IMR-90 (cell line): ENCODE measurements at regions not wholly inside any gene's neighbourhood (a gene's known extent, or its start where the extent isn't known, plus 50 kb on each side); places are given as distances from the start of the nearest gene placed in this dataset.

Source experiments
- ATAC-seq: fragments of 200-7000 bp; cut with Tn5 transposase; 2 replicates; pipeline ENCODE4 v1.9.1; 2020; ENCODE audit warnings: low read depth, mild to moderate bottlenecking, moderate library complexity
- BruUV-seq: library from RNA; stranded (reverse); fragments of 400-500 nt; replicated peaks from 2 replicates; lab custom pipeline; 2021; lab: Mats Ljungman, UMichigan
- CTCF ChIA-PET: fragments of 300-600 bp; formaldehyde crosslinking; extraction: SDS; loops from one replicate; lab custom pipeline; 2021; ENCODE audit warnings: antibody characterized with exemption; lab: Yijun Ruan, JAX
- POLR2A ChIA-PET: fragments of 300-600 bp; sonication (Branson Sonifier 250); formaldehyde crosslinking; loops from one replicate; lab custom pipeline; 2022; ENCODE audit warnings: antibody characterized with exemption; ENCODE audit not compliant: unreplicated experiment; lab: Charles Lee
- DNase-seq: peaks from one replicate; pipeline ENCODE4 v3.0.0; 2013
- H2AFZ ChIP-seq: replicated peaks from 2 replicates; pipeline ENCODE3; 2013; ENCODE audit warnings: low read length, mild to moderate bottlenecking; ENCODE audit not compliant: poor library complexity
- H2AK5ac ChIP-seq: 2 replicates; pipeline ENCODE4 v1.6.1; 2013; ENCODE audit warnings: low read depth, low read length, inconsistent platforms
- H2AK9ac ChIP-seq: replicated peaks from 2 replicates; pipeline ENCODE3; 2013; ENCODE audit warnings: mild to moderate bottlenecking, low read depth, low read length, moderate library complexity; ENCODE audit not compliant: poor library complexity
- H2BK120ac ChIP-seq: 2 replicates; pipeline ENCODE4 v1.6.1; 2013; ENCODE audit warnings: low read depth, low read length, inconsistent platforms
- H2BK15ac ChIP-seq: 3 replicates; pipeline ENCODE4 v1.6.1; 2013; ENCODE audit warnings: low read depth, low read length, inconsistent platforms
- H2BK20ac ChIP-seq: 2 replicates; pipeline ENCODE4 v1.6.1; 2013; ENCODE audit warnings: low read depth, mild to moderate bottlenecking, inconsistent platforms, low read length, moderate library complexity
- H2BK5ac ChIP-seq: 2 replicates; pipeline ENCODE4 v1.6.1; 2013; ENCODE audit warnings: mild to moderate bottlenecking, low read depth, low read length, inconsistent platforms; ENCODE audit not compliant: poor library complexity, severe bottlenecking
- H3K14ac ChIP-seq: replicated peaks from 2 replicates; pipeline ENCODE4 v1.6.1; 2013; ENCODE audit warnings: low read depth, low read length, inconsistent platforms
- H3K18ac ChIP-seq: 2 replicates; pipeline ENCODE4 v1.6.1; 2013; ENCODE audit warnings: low read depth, low read length, control low read depth
- H3K23ac ChIP-seq: 2 replicates; pipeline ENCODE4 v1.6.1; 2013; ENCODE audit warnings: low read depth, low read length, inconsistent platforms
- H3K27ac ChIP-seq: 2 replicates; pipeline ENCODE4 v1.5.1; 2013; ENCODE audit warnings: mild to moderate bottlenecking, control low read depth, low read length; ENCODE audit not compliant: insufficient read depth
- H3K27me3 ChIP-seq: 2 replicates; pipeline ENCODE4 v1.6.1; 2013; ENCODE audit warnings: low read length; ENCODE audit not compliant: control insufficient read depth, insufficient read depth
- H3K36me3 ChIP-seq: 2 replicates; pipeline ENCODE4 v1.6.1; 2013; ENCODE audit warnings: low read length, mixed read lengths; ENCODE audit not compliant: control insufficient read depth, insufficient read depth
- H3K4ac ChIP-seq: 2 replicates; pipeline ENCODE4 v1.6.1; 2013; ENCODE audit warnings: low read depth, low read length, inconsistent platforms
- H3K4me1 ChIP-seq: 2 replicates; pipeline ENCODE4 v1.6.1; 2013; ENCODE audit warnings: low read length, mixed read lengths; ENCODE audit not compliant: control insufficient read depth, insufficient read depth
- H3K4me2 ChIP-seq: 2 replicates; pipeline ENCODE4 v1.6.1; 2013; ENCODE audit warnings: low read depth, mild to moderate bottlenecking, control low read depth, low read length, moderate library complexity
- H3K4me3 ChIP-seq: 2 replicates; pipeline ENCODE4 v1.5.1; 2013; ENCODE audit warnings: low read depth, mild to moderate bottlenecking, control low read depth, low read length, moderate library complexity; ENCODE audit not compliant: insufficient read depth
- H3K56ac ChIP-seq: 2 replicates; pipeline ENCODE4 v1.6.1; 2013; ENCODE audit warnings: low read length, inconsistent platforms; ENCODE audit not compliant: insufficient read depth; ENCODE audit errors: extremely low read depth
- H3K79me1 ChIP-seq, 2 experiments: 2 replicates each; pipeline ENCODE4 v1.6.1; 2013; ENCODE audit warnings: low read length in 2 of 2, inconsistent platforms in 1 of 2, low read depth in 1 of 2
- H3K9ac ChIP-seq: 2 replicates; pipeline ENCODE4 v1.6.1; 2013; ENCODE audit warnings: low read depth, low read length, control low read depth
- H3K9me1 ChIP-seq: 2 replicates; pipeline ENCODE4 v1.6.1; 2013; ENCODE audit warnings: low read length, inconsistent platforms; ENCODE audit not compliant: insufficient read depth
- H3K9me3 ChIP-seq: 2 replicates; pipeline ENCODE4 v1.6.1; 2013; ENCODE audit warnings: low read length; ENCODE audit not compliant: control insufficient read depth, insufficient read depth
- H4K20me1 ChIP-seq: 2 replicates; pipeline ENCODE4 v1.6.1; 2013; ENCODE audit warnings: low read length, inconsistent platforms; ENCODE audit not compliant: insufficient read depth
- H4K5ac ChIP-seq: 2 replicates; pipeline ENCODE4 v1.6.1; 2013; ENCODE audit warnings: mild to moderate bottlenecking, low read depth, low read length, control low read depth
- H4K8ac ChIP-seq, 2 experiments: 2 replicates each; pipeline ENCODE4 v1.6.1; 2013; ENCODE audit warnings: low read depth in 2 of 2, low read length in 2 of 2, control low read depth in 1 of 2, inconsistent platforms in 1 of 2
- H4K91ac ChIP-seq: 2 replicates; pipeline ENCODE4 v1.6.1; 2013; ENCODE audit warnings: low read depth, low read length, inconsistent platforms; ENCODE audit not compliant: insufficient read depth
- BHLHE40 ChIP-seq: fragments of 150-350 bp; IDR thresholded peaks from 2 replicates; pipeline ENCODE4 v1.6.1; 2016; ENCODE audit warnings: mild to moderate bottlenecking, low read depth, low read length
- CEBPB ChIP-seq: IDR thresholded peaks from 2 replicates; pipeline ENCODE4 v1.6.1; 2012; ENCODE audit warnings: low read depth, low read length, improper control_type of control experiment
- CHD1 ChIP-seq: IDR thresholded peaks from 2 replicates; pipeline ENCODE4 v1.6.1; 2012; ENCODE audit warnings: low read depth, low read length, improper control_type of control experiment
- FOS ChIP-seq: fragments of 150-350 bp; IDR thresholded peaks from 2 replicates; pipeline ENCODE4 v1.6.1; 2016; ENCODE audit warnings: low read depth, low read length
- MAFK ChIP-seq: IDR thresholded peaks from 2 replicates; pipeline ENCODE4 v1.6.1; 2012; ENCODE audit warnings: low read depth, low read length, improper control_type of control experiment
- MAZ ChIP-seq: IDR thresholded peaks from 2 replicates; pipeline ENCODE4 v1.6.1; 2012; ENCODE audit warnings: low read depth, mild to moderate bottlenecking, low read length, improper control_type of control experiment, moderate library complexity, borderline replicate concordance
- MXI1 ChIP-seq: IDR thresholded peaks from 2 replicates; pipeline ENCODE4 v1.6.1; 2012; ENCODE audit warnings: low read depth, mild to moderate bottlenecking, low read length, moderate library complexity, borderline replicate concordance
- NFE2L2 ChIP-seq: fragments of 150-350 bp; IDR thresholded peaks from 2 replicates; pipeline ENCODE4 v1.6.1; 2016; ENCODE audit warnings: low read depth, mild to moderate bottlenecking, low read length
- POLR2A ChIP-seq: IDR thresholded peaks from 2 replicates; pipeline ENCODE4 v1.6.1; 2012; ENCODE audit warnings: mild to moderate bottlenecking, low read depth, low read length
- RAD21 ChIP-seq: IDR thresholded peaks from 2 replicates; pipeline ENCODE4 v1.6.1; 2012; ENCODE audit warnings: low read length, improper control_type of control experiment
- RCOR1 ChIP-seq: IDR thresholded peaks from 2 replicates; pipeline ENCODE4 v1.6.1; 2012; ENCODE audit warnings: mild to moderate bottlenecking, low read length, improper control_type of control experiment; ENCODE audit not compliant: insufficient replicate concordance
- RFX5 ChIP-seq: IDR thresholded peaks from 2 replicates; pipeline ENCODE4 v1.8.0; 2012; ENCODE audit warnings: low read depth, mild to moderate bottlenecking, low read length, moderate library complexity
- SMC3 ChIP-seq: fragments of 150-350 bp; IDR thresholded peaks from 2 replicates; pipeline ENCODE4 v1.6.1; 2016; ENCODE audit warnings: low read depth, mild to moderate bottlenecking, antibody characterized with exemption, low read length, moderate library complexity
- USF2 ChIP-seq: fragments of 150-350 bp; IDR thresholded peaks from 2 replicates; pipeline ENCODE4 v1.6.1; 2017; ENCODE audit warnings: mild to moderate bottlenecking, antibody characterized with exemption, low read length, low read depth
- WGBS, 2 experiments: methylation state at CpG; one replicate each; pipeline versions ENCODE4 v1.1.5 to v1.1.7; 2013; ENCODE audit warnings: missing lambda C conversion rate in 2 of 2; ENCODE audit not compliant: insufficient read length in 1 of 2; ENCODE audit errors: extremely low coverage in 2 of 2; 5-methylcytosine and 5-hydroxymethylcytosine counted together
- dilution Hi-C: fragments of 300-500 bp; cut with HindIII; formaldehyde crosslinking; loops from one replicate; pipeline ENCODE4 v1.14.3; 2018; ENCODE audit warnings: low sequenced_read_pairs; ENCODE audit not compliant: unreplicated experiment
- in situ Hi-C: fragments of 300-500 bp; cut with MboI; formaldehyde crosslinking; loops from 3 replicates; pipeline ENCODE4 v1.14.3; 2019; ENCODE audit warnings: low sequenced_read_pairs, inconsistent platforms, mixed read lengths
- intact Hi-C: fragments of 100-400 bp; cut with micrococcal nuclease; formaldehyde crosslinking; loops from 2 replicates; pipeline ENCODE4 v1.10.0; 2022
- TF ChIP-seq, protein P1 (sequence below): fragments of 150-350 bp; IDR thresholded peaks from 2 replicates; pipeline ENCODE4 v1.6.1; 2016; ENCODE audit warnings: low read depth, mild to moderate bottlenecking, low read length, moderate library complexity, borderline replicate concordance
- TF ChIP-seq, protein P2 (sequence below): conservative IDR thresholded peaks from 2 replicates; pipeline ENCODE4 v1.5.1; 2012; ENCODE audit warnings: mild to moderate bottlenecking, low read depth, low read length, improper control_type of control experiment

GRCh38 chr12:126607157-126607556, 1541.9 kb downstream of the AACS start:
- Histone ChIP-seq H3K9me1 (no peaks in the 10 kb centered on the region), H3K9ac (no peak overlapping the region), H3K27me3 (no peaks in the 10 kb centered on the region), H4K91ac (no peak overlapping the region), H3K36me3 (no peaks in the 10 kb centered on the region), H4K5ac (no peak overlapping the region), H2AFZ (no peak overlapping the region), H3K14ac (no peak overlapping the region), H3K9me3 (peaks cover 4% of the 10 kb centered on the region), H3K79me1 (no peaks in the 10 kb centered on the region), H4K8ac (no peak overlapping the region), H3K4me3 (no peak overlapping the region), H4K20me1 (no peaks in the 10 kb centered on the region), H2BK20ac (no peak overlapping the region), H2BK120ac (no peak overlapping the region), H3K4me1 (no peaks in the 10 kb centered on the region), H2AK5ac (no peak overlapping the region), H3K4me2 (no peak overlapping the region), H2AK9ac (no peak overlapping the region), H3K18ac (no peak overlapping the region), H3K27ac (no peak overlapping the region), H3K23ac (no peak overlapping the region), H3K4ac (no peak overlapping the region), H2BK15ac (no peak overlapping the region), H3K56ac (no peak overlapping the region), H2BK5ac (no peak overlapping the region)
- WGBS, 2 experiments: no CpG with 5 or more reads among the region's 1 CpG
- ChIA-PET POLR2A (no interaction called here), CTCF (no interaction called here)
- intact Hi-C loops (no loop called here), in situ Hi-C loops (no loop called here), dilution Hi-C loops (no loop called here)
- ATAC-seq (no peak), DNase-seq (no peak)
- TF ChIP-seq RAD21: no peak
- TF ChIP-seq USF2: no peak
- no peak for TF ChIP-seq SMC3
- TF ChIP-seq BHLHE40: no peak
- TF ChIP-seq, protein P1, sequence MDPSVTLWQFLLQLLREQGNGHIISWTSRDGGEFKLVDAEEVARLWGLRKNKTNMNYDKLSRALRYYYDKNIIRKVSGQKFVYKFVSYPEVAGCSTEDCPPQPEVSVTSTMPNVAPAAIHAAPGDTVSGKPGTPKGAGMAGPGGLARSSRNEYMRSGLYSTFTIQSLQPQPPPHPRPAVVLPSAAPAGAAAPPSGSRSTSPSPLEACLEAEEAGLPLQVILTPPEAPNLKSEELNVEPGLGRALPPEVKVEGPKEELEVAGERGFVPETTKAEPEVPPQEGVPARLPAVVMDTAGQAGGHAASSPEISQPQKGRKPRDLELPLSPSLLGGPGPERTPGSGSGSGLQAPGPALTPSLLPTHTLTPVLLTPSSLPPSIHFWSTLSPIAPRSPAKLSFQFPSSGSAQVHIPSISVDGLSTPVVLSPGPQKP: no peak
- TF ChIP-seq, protein P2, sequence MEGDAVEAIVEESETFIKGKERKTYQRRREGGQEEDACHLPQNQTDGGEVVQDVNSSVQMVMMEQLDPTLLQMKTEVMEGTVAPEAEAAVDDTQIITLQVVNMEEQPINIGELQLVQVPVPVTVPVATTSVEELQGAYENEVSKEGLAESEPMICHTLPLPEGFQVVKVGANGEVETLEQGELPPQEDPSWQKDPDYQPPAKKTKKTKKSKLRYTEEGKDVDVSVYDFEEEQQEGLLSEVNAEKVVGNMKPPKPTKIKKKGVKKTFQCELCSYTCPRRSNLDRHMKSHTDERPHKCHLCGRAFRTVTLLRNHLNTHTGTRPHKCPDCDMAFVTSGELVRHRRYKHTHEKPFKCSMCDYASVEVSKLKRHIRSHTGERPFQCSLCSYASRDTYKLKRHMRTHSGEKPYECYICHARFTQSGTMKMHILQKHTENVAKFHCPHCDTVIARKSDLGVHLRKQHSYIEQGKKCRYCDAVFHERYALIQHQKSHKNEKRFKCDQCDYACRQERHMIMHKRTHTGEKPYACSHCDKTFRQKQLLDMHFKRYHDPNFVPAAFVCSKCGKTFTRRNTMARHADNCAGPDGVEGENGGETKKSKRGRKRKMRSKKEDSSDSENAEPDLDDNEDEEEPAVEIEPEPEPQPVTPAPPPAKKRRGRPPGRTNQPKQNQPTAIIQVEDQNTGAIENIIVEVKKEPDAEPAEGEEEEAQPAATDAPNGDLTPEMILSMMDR: no peak
- no peak for TF ChIP-seq MAZ
- no peak for TF ChIP-seq CEBPB
- TF ChIP-seq MXI1: no peak
- no peak for TF ChIP-seq RCOR1
- TF ChIP-seq CHD1: no peak
- TF ChIP-seq NFE2L2: no peak
- TF ChIP-seq FOS: no peak
- TF ChIP-seq POLR2A: no peak
- no peak for TF ChIP-seq MAFK
- TF ChIP-seq RFX5: no peak
- BruUV-seq: no TSS peak
